ENCODE measurements at regions not wholly inside any gene's neighbourhood (a gene's known extent, or its start where the extent isn't known, plus 50 kb on each side); places are given as distances from the start of the nearest gene placed in this dataset.

- Mint-ChIP-seq H3K9me3 (ENCODE audit: unreplicated experiment) (no peaks in the 10 kb centered on the region), H3K4me1 (ENCODE audit: unreplicated experiment) (peaks cover 13% of the 10 kb centered on the region), H3K36me3 (ENCODE audit: unreplicated experiment) (no peaks in the 10 kb centered on the region), H3K4me3 (ENCODE audit: unreplicated experiment) (no peak overlapping the region), H3K27ac (ENCODE audit: unreplicated experiment) (no peak overlapping the region), H3K27me3 (ENCODE audit: unreplicated experiment) (no peaks in the 10 kb centered on the region)
- TF ChIP-seq CTCF (IDR thresholded peaks at IDR 0.05), result no peak
- no peak for DNase-seq (ENCODE audit: extremely low spot score, unreplicated experiment)
Observed at GRCh38 chr11:115676206-115676605, 172.0 kb upstream of the CADM1 start.

GRCh38 chr11:115674937-115675544 lies 170.8 kb upstream of the CADM1 start:
- Mint-ChIP-seq H3K4me1 (ENCODE audit: unreplicated experiment) (peaks cover 13% of the 10 kb centered on the region), H3K9me3 (ENCODE audit: unreplicated experiment) (no peaks in the 10 kb centered on the region), H3K27me3 (ENCODE audit: unreplicated experiment) (no peaks in the 10 kb centered on the region), H3K36me3 (ENCODE audit: unreplicated experiment) (no peaks in the 10 kb centered on the region), H3K4me3 (ENCODE audit: unreplicated experiment) (no peak overlapping the region), H3K27ac (ENCODE audit: unreplicated experiment) (no peak overlapping the region)
- no peak for TF ChIP-seq CTCF (IDR thresholded peaks at IDR 0.05)
- DNase-seq (ENCODE audit: extremely low spot score, unreplicated experiment), result no peak

GRCh38 chr11:115674176-115674936 lies 170.1 kb upstream of the CADM1 start:
- H3K9me3 Mint-ChIP-seq (ENCODE audit: unreplicated experiment), result no peaks in the 10 kb centered on the region
- DNase-seq (ENCODE audit: extremely low spot score, unreplicated experiment), result no peak
- peaks cover 13% of the 10 kb centered on the region for H3K4me1 Mint-ChIP-seq (ENCODE audit: unreplicated experiment)
- H3K27ac Mint-ChIP-seq (ENCODE audit: unreplicated experiment), result no peak overlapping the region
- no peak for TF ChIP-seq CTCF (IDR thresholded peaks at IDR 0.05)
- H3K4me3 Mint-ChIP-seq (ENCODE audit: unreplicated experiment), result no peak overlapping the region
- H3K36me3 Mint-ChIP-seq (ENCODE audit: unreplicated experiment), result no peaks in the 10 kb centered on the region
- no peaks in the 10 kb centered on the region for H3K27me3 Mint-ChIP-seq (ENCODE audit: unreplicated experiment)

GRCh38 chr11:115673720-115674119 lies 169.5 kb upstream of the CADM1 start:
- Mint-ChIP-seq H3K27ac (ENCODE audit: unreplicated experiment) (no peak overlapping the region), H3K9me3 (ENCODE audit: unreplicated experiment) (no peaks in the 10 kb centered on the region), H3K4me1 (ENCODE audit: unreplicated experiment) (peaks cover 13% of the 10 kb centered on the region), H3K4me3 (ENCODE audit: unreplicated experiment) (no peak overlapping the region), H3K36me3 (ENCODE audit: unreplicated experiment) (no peaks in the 10 kb centered on the region), H3K27me3 (ENCODE audit: unreplicated experiment) (peaks cover 1% of the 10 kb centered on the region)
- no peak for TF ChIP-seq CTCF (IDR thresholded peaks at IDR 0.05)
- DNase-seq (ENCODE audit: extremely low spot score, unreplicated experiment), result no peak

- TF ChIP-seq CTCF (IDR thresholded peaks at IDR 0.05), result no peak
- Mint-ChIP-seq H3K9me3 (ENCODE audit: unreplicated experiment) (no peaks in the 10 kb centered on the region), H3K36me3 (ENCODE audit: unreplicated experiment) (no peaks in the 10 kb centered on the region), H3K4me3 (ENCODE audit: unreplicated experiment) (no peak overlapping the region), H3K27me3 (ENCODE audit: unreplicated experiment) (peaks cover 4% of the 10 kb centered on the region), H3K4me1 (ENCODE audit: unreplicated experiment) (peaks cover 13% of the 10 kb centered on the region), H3K27ac (ENCODE audit: unreplicated experiment) (no peak overlapping the region)
- no peak for DNase-seq (ENCODE audit: extremely low spot score, unreplicated experiment)
Observed at GRCh38 chr11:115672999-115673411, 168.8 kb upstream of the CADM1 start.
